Right lobe of liver (tissue), 4 donors: ENCODE measurements at regions not wholly inside any gene's neighbourhood (a gene's known extent, or its start where the extent isn't known, plus 50 kb on each side); places are given as distances from the start of the nearest gene placed in this dataset.

Source experiments
- POLR2A ChIP-seq: fragments of 450-650 bp; IDR thresholded peaks from one replicate; pipeline ENCODE4 v1.6.1; 2017; ENCODE audit warnings: antibody characterized with exemption, mild to moderate bottlenecking
- TF ChIP-seq, protein P1 (sequence below), 4 donors: fragments of 200-600 bp in 3 of 4; fragments of 450-650 bp in 1 of 4; IDR thresholded peaks; one replicate each; pipeline versions ENCODE4 v1.5.1 to v1.8.0; 2016 to 2022; ENCODE audit warnings: antibody characterized with exemption in 4 of 4, mild to moderate bottlenecking in 2 of 4
- donor health status: DM: no; HTN: no; CAD: no.
- donor health status: DM: no; HTN: no; CAD: no.
- donor health status: DM: no; HTN: yes; CAD: no.

DNA sequence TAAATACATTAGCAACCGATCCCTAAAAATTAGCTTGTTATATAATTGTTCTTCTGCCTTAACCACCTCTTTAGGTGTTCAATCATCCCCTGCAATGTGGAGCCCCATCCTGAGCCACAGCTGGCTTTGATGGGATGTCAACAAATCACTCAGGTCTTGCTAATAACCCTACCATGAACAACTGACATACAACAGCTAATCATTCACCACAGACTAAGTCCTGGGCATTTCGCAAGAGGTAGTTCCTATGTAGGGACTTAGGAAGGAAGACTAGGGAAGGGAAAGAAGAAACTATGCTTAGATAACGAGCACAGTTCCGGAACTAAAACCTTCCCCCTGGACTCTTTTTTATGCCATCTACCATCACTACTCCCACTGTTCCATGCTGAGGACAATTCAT lies 63.6 kb upstream of the PTCHD1 start:
- TF ChIP-seq, protein P1, sequence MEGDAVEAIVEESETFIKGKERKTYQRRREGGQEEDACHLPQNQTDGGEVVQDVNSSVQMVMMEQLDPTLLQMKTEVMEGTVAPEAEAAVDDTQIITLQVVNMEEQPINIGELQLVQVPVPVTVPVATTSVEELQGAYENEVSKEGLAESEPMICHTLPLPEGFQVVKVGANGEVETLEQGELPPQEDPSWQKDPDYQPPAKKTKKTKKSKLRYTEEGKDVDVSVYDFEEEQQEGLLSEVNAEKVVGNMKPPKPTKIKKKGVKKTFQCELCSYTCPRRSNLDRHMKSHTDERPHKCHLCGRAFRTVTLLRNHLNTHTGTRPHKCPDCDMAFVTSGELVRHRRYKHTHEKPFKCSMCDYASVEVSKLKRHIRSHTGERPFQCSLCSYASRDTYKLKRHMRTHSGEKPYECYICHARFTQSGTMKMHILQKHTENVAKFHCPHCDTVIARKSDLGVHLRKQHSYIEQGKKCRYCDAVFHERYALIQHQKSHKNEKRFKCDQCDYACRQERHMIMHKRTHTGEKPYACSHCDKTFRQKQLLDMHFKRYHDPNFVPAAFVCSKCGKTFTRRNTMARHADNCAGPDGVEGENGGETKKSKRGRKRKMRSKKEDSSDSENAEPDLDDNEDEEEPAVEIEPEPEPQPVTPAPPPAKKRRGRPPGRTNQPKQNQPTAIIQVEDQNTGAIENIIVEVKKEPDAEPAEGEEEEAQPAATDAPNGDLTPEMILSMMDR (IDR thresholded peaks at IDR 0.05): no peak
- TF ChIP-seq POLR2A: no peak
